PC-3 (cell line): ENCODE measurements at regions not wholly inside any gene's neighbourhood (a gene's known extent, or its start where the extent isn't known, plus 50 kb on each side); places are given as distances from the start of the nearest gene placed in this dataset.
A peak's percentile ranks its signal among the peaks of the same experiment; 100 is the strongest.

Source experiments
- ATAC-seq: fragments of 200-7000 bp; cut with Tn5 transposase; 2 replicates; pipeline ENCODE4 v1.9.1; 2020; ENCODE audit warnings: mild to moderate bottlenecking, moderate library complexity
- BruUV-seq: library from RNA; stranded (reverse); fragments of 400-500 nt; replicated peaks from 2 replicates; lab custom pipeline; 2021; lab: Mats Ljungman, UMichigan
- CTCF ChIA-PET: fragments of 300-600 bp; sonication (Branson Sonifier 250); formaldehyde crosslinking; loops from one replicate; lab custom pipeline; 2022; ENCODE audit warnings: antibody characterized with exemption; lab: Charles Lee
- POLR2A ChIA-PET: fragments of 300-600 bp; sonication (Branson Sonifier 250); formaldehyde crosslinking; loops from one replicate; lab custom pipeline; 2022; ENCODE audit warnings: antibody characterized with exemption; ENCODE audit not compliant: unreplicated experiment; lab: Charles Lee
- DNase-seq: peaks from one replicate; pipeline ENCODE4 v3.0.0-alpha.2; 2015
- H2AFZ ChIP-seq: fragments of 300-600 bp; sonication (generic); 2 replicates; pipeline ENCODE4 v1.6.0; 2016; ENCODE audit warnings: antibody characterized with exemption, low read length
- H3F3A ChIP-seq: fragments of 300-600 bp; sonication (generic); one replicate; pipeline ENCODE4 v1.6.0; 2017; ENCODE audit warnings: antibody characterized with exemption, low read length, control low read depth, mild to moderate bottlenecking; ENCODE audit not compliant: unreplicated experiment
- H3K27ac ChIP-seq: fragments of 300-600 bp; sonication (generic); 2 replicates; pipeline ENCODE4 v1.5.1; 2016; ENCODE audit warnings: mild to moderate bottlenecking, low read length
- H3K27me3 ChIP-seq: fragments of 300-600 bp; sonication (generic); 2 replicates; pipeline ENCODE4 v1.6.1; 2016; ENCODE audit warnings: low read length, mixed read lengths
- H3K36me3 ChIP-seq: fragments of 300-600 bp; sonication (generic); 2 replicates; pipeline ENCODE4 v1.6.1; 2016; ENCODE audit warnings: low read depth, mixed run types, low read length, mixed read lengths
- H3K4me1 ChIP-seq: fragments of 300-600 bp; sonication (generic); 2 replicates; pipeline ENCODE4 v1.5.1; 2016; ENCODE audit warnings: low read length; ENCODE audit not compliant: insufficient read depth
- H3K4me2 ChIP-seq: fragments of 300-600 bp; sonication (generic); 2 replicates; pipeline ENCODE4 v1.6.0; 2016; ENCODE audit warnings: low read length
- H3K4me3 ChIP-seq: fragments of 300-600 bp; sonication (generic); 2 replicates; pipeline ENCODE4 v1.5.1; 2016; ENCODE audit warnings: mild to moderate bottlenecking, low read length, mixed read lengths
- H3K79me2 ChIP-seq: fragments of 300-600 bp; sonication (generic); 2 replicates; pipeline ENCODE4 v1.6.1; 2017; ENCODE audit warnings: low read length, mixed read lengths
- H3K9ac ChIP-seq: fragments of 300-600 bp; sonication (generic); 2 replicates; pipeline ENCODE4 v1.6.0; 2016; ENCODE audit warnings: mild to moderate bottlenecking, low read length
- H3K9me2 ChIP-seq: fragments of 300-600 bp; sonication (generic); replicated peaks from 2 replicates; pipeline ENCODE4 v1.6.1; 2016; ENCODE audit warnings: mixed run types, low read length, mixed read lengths
- H3K9me3 ChIP-seq: fragments of 300-600 bp; sonication (generic); 2 replicates; pipeline ENCODE4 v1.6.1; 2016; ENCODE audit warnings: low read length, mixed read lengths
- H4K20me1 ChIP-seq: fragments of 300-600 bp; sonication (generic); 2 replicates; pipeline ENCODE4 v1.6.1; 2016; ENCODE audit warnings: low read length, mixed read lengths
- EZH2 ChIP-seq: fragments of 300-600 bp; sonication (generic); IDR thresholded peaks from one replicate; pipeline ENCODE4 v1.6.1; 2017; ENCODE audit warnings: antibody characterized with exemption, mild to moderate bottlenecking, low read length; ENCODE audit not compliant: unreplicated experiment
- EZH2phosphoT487 ChIP-seq: fragments of 300-600 bp; sonication (generic); IDR thresholded peaks from 2 replicates; pipeline ENCODE4 v1.6.1; 2018; ENCODE audit warnings: mild to moderate bottlenecking, antibody characterized with exemption, low read length, borderline replicate concordance
- intact Hi-C: fragments of 100-400 bp; cut with micrococcal nuclease; formaldehyde crosslinking; loops from 2 replicates; pipeline ENCODE4 v1.9.0; 2023
- TF ChIP-seq, protein P1 (sequence below): fragments of 300-600 bp; sonication (generic); conservative IDR thresholded peaks from 2 replicates; pipeline ENCODE4 v1.5.1; 2017; ENCODE audit warnings: antibody characterized with exemption, low read depth, mild to moderate bottlenecking, low read length

DNA sequence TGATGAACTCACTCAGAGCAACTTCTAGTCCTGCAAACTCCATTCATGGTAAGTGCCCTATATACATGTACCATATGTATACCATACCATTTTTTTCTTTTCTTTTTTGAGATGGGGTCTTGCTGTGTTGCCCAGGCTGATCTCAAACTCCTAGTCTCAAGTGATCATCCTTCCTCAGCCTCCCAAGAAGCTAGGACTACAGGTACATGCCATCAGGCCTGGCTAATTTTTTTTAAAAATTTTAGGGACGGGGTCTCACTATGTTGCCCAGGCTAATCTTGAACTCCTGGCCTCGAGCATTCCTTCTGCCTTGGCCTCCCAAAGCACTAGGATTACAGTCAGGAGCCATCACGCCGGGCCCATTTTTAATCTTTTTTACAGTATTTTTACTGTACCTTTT is 67.3 kb upstream of the MFGE8 start:
- Histone ChIP-seq H3K4me2 (no peak overlapping the region), H3K4me3 (no peak overlapping the region), H3K9me3 (no peaks in the 10 kb centered on the region), H3K79me2 (no peaks in the 10 kb centered on the region), H3K9me2 (no peaks in the 10 kb centered on the region), H3K27ac (no peak overlapping the region), H3K9ac (no peak overlapping the region), H3F3A (no peaks in the 10 kb centered on the region), H4K20me1 (no peaks in the 10 kb centered on the region), H3K4me1 (peaks cover 23% of the 10 kb centered on the region), H2AFZ (no peak overlapping the region), H3K27me3 (no peaks in the 10 kb centered on the region), H3K36me3 (no peaks in the 10 kb centered on the region)
- intact Hi-C loops: loop anchor here (2.0 kb wide), 3 partner anchors 36 to 76 kb away; no protein-coding TSS in a partner anchor
- no TSS peak for BruUV-seq
- DNase-seq (no peak), ATAC-seq (no peak)
- ChIA-PET CTCF (no interaction called here), POLR2A (no interaction called here)
- TF ChIP-seq EZH2 (no peak), EZH2phosphoT487 (no peak)
- TF ChIP-seq, protein P1, sequence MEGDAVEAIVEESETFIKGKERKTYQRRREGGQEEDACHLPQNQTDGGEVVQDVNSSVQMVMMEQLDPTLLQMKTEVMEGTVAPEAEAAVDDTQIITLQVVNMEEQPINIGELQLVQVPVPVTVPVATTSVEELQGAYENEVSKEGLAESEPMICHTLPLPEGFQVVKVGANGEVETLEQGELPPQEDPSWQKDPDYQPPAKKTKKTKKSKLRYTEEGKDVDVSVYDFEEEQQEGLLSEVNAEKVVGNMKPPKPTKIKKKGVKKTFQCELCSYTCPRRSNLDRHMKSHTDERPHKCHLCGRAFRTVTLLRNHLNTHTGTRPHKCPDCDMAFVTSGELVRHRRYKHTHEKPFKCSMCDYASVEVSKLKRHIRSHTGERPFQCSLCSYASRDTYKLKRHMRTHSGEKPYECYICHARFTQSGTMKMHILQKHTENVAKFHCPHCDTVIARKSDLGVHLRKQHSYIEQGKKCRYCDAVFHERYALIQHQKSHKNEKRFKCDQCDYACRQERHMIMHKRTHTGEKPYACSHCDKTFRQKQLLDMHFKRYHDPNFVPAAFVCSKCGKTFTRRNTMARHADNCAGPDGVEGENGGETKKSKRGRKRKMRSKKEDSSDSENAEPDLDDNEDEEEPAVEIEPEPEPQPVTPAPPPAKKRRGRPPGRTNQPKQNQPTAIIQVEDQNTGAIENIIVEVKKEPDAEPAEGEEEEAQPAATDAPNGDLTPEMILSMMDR: no peak

DNA sequence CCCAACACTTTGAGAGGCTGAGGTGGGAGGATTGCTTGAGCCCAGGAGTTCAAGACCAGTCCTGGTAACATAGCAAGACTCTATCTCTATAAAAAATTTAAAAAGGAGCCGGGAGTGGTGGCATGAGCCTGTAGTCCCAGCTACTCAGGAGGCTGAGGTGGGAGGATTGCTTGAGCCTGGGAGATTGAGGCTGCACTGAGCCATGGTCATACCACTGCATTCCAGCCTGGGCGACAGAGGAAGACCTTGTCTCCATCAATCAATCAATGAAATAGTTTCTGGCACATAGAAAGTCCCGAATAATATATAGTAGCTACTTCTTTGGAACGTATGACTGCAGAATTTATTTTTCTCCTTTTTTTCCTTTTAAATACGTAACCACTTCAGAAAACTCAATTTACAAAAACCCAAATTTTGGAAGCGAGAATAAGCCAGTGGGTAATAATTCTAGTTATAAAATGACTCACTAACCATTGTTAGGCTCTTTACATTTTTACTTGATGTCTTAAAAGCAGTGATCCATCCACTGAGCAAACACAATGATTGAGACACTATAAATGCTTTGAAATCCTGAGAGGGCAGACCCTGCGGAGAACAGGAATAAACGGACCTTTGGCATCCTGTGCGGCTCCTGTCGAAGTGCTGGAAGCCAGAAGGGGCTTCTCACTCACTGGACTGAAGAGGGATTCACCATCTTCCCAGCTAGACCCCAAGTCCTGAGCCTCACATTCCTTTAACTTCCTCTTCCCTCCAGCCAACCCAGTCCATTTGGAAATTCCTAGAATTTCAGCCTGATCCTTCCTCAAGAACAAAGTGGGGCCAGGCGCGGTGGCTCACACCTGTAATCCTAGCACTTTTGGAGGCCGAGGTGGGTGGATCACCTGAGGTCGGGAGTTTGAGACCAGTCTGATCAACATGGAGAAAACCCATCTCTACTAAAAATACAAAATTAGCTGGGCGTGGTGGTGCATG is 68.4 kb upstream of the MFGE8 start:
- H3F3A ChIP-seq: no peaks in the 10 kb centered on the region
- intact Hi-C loops: loop anchor here (2.0 kb wide), 3 partner anchors 35 to 77 kb away; no protein-coding TSS in a partner anchor
- H3K9ac ChIP-seq: peak overlapping the region; percentile 50
- peak overlapping the region; percentile 85 for H3K27ac ChIP-seq
- H3K36me3 ChIP-seq: no peaks in the 10 kb centered on the region
- DNase-seq (peak; percentile 90), ATAC-seq (peak; percentile 87)
- ChIA-PET CTCF (no interaction called here), POLR2A (no interaction called here)
- TF ChIP-seq, protein P1: no peak
- TF ChIP-seq EZH2phosphoT487 (no peak), EZH2 (no peak)
- no peaks in the 10 kb centered on the region for H3K9me3 ChIP-seq
- no peaks in the 10 kb centered on the region for H3K27me3 ChIP-seq
- no peak overlapping the region; the same call in 1 of the 2 replicates for H3K4me3 ChIP-seq
- H3K79me2 ChIP-seq: no peaks in the 10 kb centered on the region
- BruUV-seq: no TSS peak
- no peaks in the 10 kb centered on the region for H3K9me2 ChIP-seq
- H3K4me2 ChIP-seq: peak overlapping the region; percentile 82
- no peaks in the 10 kb centered on the region for H4K20me1 ChIP-seq
- H2AFZ ChIP-seq: no peak overlapping the region
- H3K4me1 ChIP-seq: peaks cover 23% of the 10 kb centered on the region
